Epidermal melanocyte (primary cell): ENCODE measurements at regions not wholly inside any gene's neighbourhood (a gene's known extent, or its start where the extent isn't known, plus 50 kb on each side); places are given as distances from the start of the nearest gene placed in this dataset.

Source experiments
- DNase-seq: peaks from one replicate; pipeline ENCODE4 v3.0.0; 2011; ENCODE audit warnings: low spot score; ENCODE audit not compliant: insufficient read length

DNA sequence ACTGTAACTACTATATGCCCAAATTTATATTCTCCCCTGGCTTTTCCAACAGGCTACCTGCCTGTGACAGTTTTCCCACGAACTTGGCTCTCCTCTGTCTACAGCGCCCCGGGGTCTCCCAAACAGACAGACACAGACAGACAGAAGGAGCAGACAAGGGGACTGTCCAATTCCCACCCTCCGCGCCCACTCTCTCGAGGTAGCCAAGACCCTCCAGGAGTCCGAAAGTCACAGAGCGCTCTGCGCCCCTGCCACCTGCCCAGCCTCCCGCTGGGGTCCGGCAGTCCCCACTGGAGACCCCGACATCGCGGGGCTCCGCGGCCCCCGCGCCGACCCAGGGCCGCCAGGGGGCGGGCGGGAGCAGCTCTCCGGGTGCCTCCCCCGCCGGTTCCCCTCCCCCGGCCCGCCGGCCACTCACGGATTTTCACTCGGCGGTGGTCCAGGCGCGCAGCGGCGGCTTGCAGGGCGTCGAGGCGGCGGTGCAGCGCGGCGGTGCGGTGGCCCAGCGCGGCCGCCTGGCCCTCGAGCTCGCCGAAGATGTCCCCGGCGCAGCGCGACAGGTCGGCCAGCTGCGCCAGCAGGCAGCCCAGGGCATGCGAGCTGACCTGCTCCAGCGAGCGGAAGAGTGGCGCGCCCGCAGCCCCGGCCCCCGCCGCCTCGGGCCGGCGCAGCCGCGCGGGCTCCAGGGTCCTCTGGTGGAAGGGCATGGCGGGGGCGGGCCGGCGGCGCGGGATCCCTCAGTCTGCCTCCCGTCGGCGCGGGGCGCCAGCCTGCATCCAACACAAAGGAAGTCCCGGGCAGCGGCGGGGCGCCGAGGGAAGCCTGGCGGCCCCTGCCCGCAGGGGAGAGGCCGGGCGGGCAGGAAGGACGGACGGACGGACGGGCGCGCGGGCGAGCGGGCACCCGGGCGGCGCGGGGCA, 81.3 kb upstream of the CCDC28A start:
- DNase-seq = peak; percentile 94

DNA sequence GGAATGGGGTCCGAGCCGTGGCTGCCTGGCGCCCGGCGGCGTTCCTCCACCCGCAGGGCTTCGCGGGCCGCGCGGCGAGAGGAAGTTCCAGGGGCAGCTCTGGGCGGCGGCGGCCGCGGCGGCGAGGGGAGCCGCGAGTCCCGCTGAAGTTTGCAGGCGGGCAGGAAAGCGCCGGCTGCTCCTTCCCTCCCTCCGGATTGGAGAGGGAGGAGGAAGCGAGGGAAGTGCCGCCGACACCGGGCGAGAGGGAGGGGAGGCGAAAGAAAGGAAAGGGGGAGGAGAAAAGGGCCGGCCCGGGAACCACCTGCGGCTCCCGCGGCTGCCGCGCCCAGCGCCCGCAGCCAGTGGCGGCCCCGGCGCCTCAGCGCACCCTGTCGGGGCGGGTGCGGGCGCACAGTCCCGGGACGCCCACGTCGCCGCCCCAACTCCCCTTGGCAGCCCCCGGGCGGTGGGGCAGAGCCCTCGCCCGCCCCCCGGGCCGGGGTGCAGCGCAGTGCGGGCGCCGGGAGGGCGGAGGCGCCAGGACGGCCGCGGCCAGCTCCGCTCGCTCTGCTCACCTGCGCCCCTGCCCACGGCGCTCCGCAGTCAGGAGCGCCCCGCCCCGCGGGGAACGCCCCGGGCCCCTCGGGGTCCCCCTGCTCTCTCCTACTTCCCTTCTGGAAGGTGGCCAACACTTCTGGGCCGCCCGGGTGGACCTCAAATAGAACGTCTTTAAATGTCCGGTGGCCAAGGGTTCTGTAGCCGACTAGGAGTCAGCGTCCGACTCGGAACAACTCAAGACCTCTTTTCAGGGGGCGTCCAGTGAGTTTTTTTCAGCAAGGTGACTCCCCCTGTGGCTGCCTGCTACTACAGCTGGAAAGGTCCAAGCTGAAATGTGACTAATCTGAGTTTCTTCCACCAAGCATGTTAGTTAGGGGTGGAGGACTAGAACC, 80.3 kb upstream of the CCDC28A start:
- DNase-seq = peak; percentile 74

GRCh38 chr6:138695193-138695592, 78.4 kb upstream of the CCDC28A start:
- no peak for DNase-seq

DNA sequence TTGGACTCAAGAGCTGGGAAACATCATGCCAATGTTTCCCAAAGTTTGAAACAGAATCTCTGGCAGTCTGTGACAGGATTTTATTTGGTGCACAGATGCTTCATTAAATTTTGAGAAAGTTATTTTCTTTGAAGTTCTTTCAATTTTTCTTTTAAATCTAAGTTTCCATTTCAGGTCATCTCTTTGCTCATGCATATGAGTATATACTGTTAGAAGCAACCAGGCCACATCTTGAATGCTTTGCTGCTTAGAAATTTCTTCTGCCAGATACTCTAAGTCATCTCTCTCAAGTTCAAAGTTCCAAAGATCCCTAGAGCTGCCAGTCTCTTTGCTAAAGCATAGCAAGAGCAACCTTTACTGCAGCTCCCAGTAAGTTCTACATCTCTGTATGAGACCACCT, 59.1 kb upstream of the CCDC28A start:
- DNase-seq = no peak

DNA sequence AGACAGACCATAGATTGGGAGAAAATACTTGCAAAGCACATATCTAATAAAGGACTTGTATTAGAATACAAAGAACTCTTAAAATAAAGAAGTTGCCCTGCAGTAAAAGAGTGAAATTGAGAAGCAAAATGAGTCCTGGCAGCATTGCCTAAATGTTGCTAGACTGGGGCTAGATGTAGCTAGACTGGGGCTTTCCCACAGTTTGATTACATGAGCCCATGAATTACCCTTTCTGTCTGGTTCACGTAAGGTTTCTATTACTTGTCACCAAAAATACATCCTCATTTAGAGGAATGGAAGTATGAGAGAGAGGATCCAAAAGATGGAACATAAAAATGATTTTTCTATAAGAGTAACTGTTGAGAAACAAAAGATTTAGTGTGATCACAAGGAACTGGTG, 57.6 kb upstream of the CCDC28A start:
- DNase-seq = no peak

DNA sequence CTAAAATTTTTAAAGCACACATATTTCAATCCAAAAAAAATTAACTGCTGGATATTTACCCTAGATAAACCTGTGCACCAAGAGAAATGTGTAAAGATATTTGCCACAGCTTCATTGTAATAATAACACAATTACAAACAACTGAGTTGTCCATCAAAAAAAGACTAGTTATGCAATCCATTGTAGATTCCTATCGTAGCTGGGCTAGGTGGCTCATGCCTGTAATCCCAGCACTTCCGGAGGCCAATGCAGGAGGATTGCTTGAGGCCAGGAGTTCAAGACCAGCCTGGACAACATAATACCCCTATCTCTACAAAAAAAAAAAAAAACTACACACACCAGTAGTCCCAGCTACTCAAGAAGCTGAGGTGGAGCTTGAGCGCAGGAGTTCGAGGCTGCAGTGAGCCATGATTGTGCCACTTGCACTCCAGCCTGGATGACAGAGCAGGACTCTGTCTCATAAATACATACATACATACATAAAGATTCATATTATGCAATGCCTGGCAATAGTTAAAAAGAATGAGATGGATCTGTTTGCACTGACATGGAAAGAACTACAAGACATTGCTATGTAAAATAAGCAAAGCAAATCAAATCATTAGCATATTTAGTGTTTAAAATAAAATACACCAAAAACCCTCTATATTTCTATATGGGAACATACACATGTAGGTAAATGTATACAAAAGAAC, 56.5 kb upstream of the CCDC28A start:
- no peak for DNase-seq

DNA sequence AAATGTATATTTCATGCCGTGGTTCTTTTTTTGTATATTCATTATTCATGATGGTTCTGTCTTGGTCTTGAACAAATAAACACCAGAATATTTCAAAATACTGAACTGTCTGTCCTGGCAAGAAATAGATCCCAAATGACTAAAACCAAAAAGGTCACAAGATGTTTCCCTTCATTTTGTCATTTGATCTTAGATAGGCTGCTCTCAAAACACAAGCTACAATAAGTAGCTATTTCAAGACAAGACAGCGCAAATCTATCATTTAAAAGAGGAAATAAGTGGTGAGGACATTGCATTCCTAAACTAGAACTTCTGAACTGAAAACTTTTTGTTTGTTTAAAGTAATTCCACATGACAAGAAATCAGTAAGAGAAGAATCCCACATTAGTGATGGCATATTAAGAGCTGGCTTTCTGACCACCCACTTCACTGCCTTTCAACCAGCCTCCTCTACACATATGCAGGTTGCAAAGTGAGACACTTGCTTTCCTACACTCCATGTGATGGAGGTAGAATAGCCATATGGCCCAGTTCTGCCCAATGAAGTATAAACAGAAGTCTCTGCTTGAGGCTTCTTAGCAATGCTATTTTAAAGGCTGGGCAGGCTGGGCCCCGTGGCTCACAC, 54.4 kb upstream of the CCDC28A start:
- DNase-seq = peak; percentile 43

GRCh38 chr6:138719744-138720143, 53.8 kb upstream of the CCDC28A start:
- no peak for DNase-seq

DNA sequence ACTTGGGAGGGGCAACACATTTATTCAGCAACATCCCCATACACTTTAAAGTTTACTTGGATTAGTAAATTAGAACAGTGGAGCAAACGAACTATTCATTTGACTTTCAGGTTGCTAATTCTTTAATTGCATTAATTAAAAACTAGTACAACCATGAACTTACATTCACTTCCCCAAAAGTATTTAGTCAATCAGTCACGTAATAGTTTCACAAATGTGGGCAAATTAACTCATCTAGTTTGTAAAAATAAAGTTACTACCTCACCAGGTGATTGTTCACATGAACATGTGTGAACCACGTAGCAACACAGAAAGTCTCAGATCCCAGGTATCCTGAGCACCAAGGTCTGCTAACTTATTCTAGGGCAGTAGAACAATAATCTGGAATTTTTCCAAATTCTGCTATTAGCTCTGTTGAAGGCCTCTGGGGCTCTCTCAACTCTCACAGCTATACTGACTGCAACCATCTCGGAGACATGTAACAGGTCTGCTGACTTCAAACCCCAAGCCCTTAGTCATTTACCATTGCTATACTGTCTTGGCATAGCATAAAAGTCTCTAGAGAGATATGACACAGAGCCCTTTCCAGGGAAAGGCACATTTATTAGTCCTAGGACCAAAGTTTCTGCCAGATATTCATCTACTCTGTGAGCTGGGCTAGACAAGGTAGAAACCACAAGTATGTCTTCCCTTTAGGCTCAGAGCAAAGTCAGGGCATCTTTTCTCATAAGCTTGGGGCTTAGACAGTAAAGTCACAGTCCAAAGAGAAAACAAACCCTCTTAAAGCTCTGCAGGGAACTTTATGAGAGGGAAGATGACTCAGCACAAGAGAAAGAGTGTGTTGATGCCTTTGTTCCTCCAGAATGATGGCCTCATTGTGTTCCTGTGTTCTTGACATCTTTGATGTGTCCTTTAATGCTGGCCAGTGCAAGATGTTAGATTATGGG, 50.9 kb upstream of the CCDC28A start:
- no peak for DNase-seq
